HCT116 (cell line): ENCODE measurements at regions not wholly inside any gene's neighbourhood (a gene's known extent, or its start where the extent isn't known, plus 50 kb on each side); places are given as distances from the start of the nearest gene placed in this dataset.

ENCODE experiments used
- ATAC-seq: fragments of 200-7000 bp; cut with Tn5 transposase; 2 replicates; pipeline ENCODE4 v1.9.1; 2020; ENCODE audit warnings: mild to moderate bottlenecking, moderate library complexity
- BruUV-seq: library from RNA; stranded (reverse); fragments of 400-500 nt; replicated peaks from 2 replicates; lab custom pipeline; 2021; lab: Mats Ljungman, UMichigan
- CTCF ChIA-PET: fragments of 300-600 bp; sonication (Branson Sonifier 250); formaldehyde crosslinking; loops from one replicate; lab custom pipeline; 2021; ENCODE audit warnings: antibody characterized with exemption; lab: Charles Lee
- POLR2A ChIA-PET: fragments of 300-600, 350-600 bp; sonication (Branson Sonifier 250); formaldehyde crosslinking; loops from one replicate; lab custom pipeline; 2021; ENCODE audit warnings: antibody characterized with exemption; lab: Charles Lee
- RAD21 ChIA-PET, 2 experiments: fragments of 300-600 bp; sonication (Branson Sonifier 250); formaldehyde crosslinking; loops; one replicate each; lab custom pipeline; 2023; ENCODE audit warnings: low total read pairs in 2 of 2; ENCODE audit not compliant: uncharacterized antibody in 2 of 2, unreplicated experiment in 2 of 2, low non-redundant PET in 1 of 2; lab: Charles Lee
- DNase-seq: peaks from one replicate; pipeline ENCODE4 v3.0.0-alpha.2; 2010; ENCODE audit warnings: low read depth, low spot score
- H2AFZ ChIP-seq: fragments of 200-600 bp; shearing (Covaris generic), sonication (generic); 2 replicates; pipeline ENCODE4 v1.6.1; 2017; ENCODE audit warnings: low read depth, mixed run types, mixed read lengths, antibody characterized with exemption, low read length; ENCODE audit not compliant: poor library complexity, severe bottlenecking
- H3K27ac ChIP-seq: 2 replicates; pipeline ENCODE4 v1.5.1; 2012; ENCODE audit warnings: low read depth, low read length
- H3K27me3 ChIP-seq: fragments of 200-600 bp; sonication (generic); 2 replicates; pipeline ENCODE4 v1.6.1; 2016; ENCODE audit warnings: mixed run types, low read length, mixed read lengths; ENCODE audit not compliant: insufficient read depth
- H3K36me3 ChIP-seq, 2 experiments: fragments of 200-500 bp in 1 of 2; fragments of 200-600 bp in 1 of 2; sonication (Bioruptor generic) in 1 of 2; sonication (generic) in 1 of 2; 2 replicates each; pipeline versions ENCODE4 v1.5.1 to v1.6.1; 2014 to 2016; ENCODE audit warnings: low read length in 2 of 2, inconsistent platforms in 1 of 2, mixed read lengths in 1 of 2, mixed run types in 1 of 2; ENCODE audit not compliant: insufficient read depth in 2 of 2, control insufficient read depth in 1 of 2
- H3K4me1 ChIP-seq, 2 experiments: fragments of 200-600 bp in 1 of 2; sonication (generic) in 1 of 2; 2 replicates each; pipeline versions ENCODE4 v1.5.1 to v1.6.1; 2012 to 2017; ENCODE audit warnings: low read length in 2 of 2, inconsistent platforms in 1 of 2, mild to moderate bottlenecking in 1 of 2, mixed read lengths in 1 of 2, mixed run types in 1 of 2, moderate library complexity in 1 of 2; ENCODE audit not compliant: insufficient read depth in 2 of 2, control insufficient read depth in 1 of 2
- H3K4me2 ChIP-seq: fragments of 200-600 bp; sonication (generic); 2 replicates; pipeline ENCODE4 v1.6.1; 2017; ENCODE audit warnings: mixed run types, low read length, mixed read lengths
- H3K4me3 ChIP-seq, 2 experiments: fragments of 200-600 bp in 1 of 2; sonication (generic) in 1 of 2; replicated peaks in 1 of 2; 2 replicates each; pipeline ENCODE4 v1.5.1; 2011 to 2016; ENCODE audit warnings: low read length in 2 of 2, control low read depth in 1 of 2, low read depth in 1 of 2, mild to moderate bottlenecking in 1 of 2, mixed read lengths in 1 of 2, mixed run types in 1 of 2
- H3K79me2 ChIP-seq: fragments of 200-600 bp; sonication (generic); 2 replicates; pipeline ENCODE4 v1.6.1; 2017; ENCODE audit warnings: mild to moderate bottlenecking, mixed run types, low read length, moderate library complexity, mixed read lengths; ENCODE audit not compliant: insufficient read depth
- H3K9ac ChIP-seq: fragments of 200-600 bp; sonication (generic); 2 replicates; pipeline ENCODE4 v1.6.1; 2016; ENCODE audit warnings: low read length, mixed read lengths
- H3K9me2 ChIP-seq: fragments of 200-600 bp; sonication (generic), shearing (Covaris generic); 2 replicates; pipeline ENCODE4 v1.6.1; 2017; ENCODE audit warnings: mixed run types, mild to moderate bottlenecking, moderate library complexity; ENCODE audit not compliant: insufficient read depth
- H3K9me3 ChIP-seq, 2 experiments: fragments of 200-500 bp in 1 of 2; fragments of 200-600 bp in 1 of 2; sonication (Bioruptor generic) in 1 of 2; sonication (generic) in 1 of 2; 2 replicates each; pipeline ENCODE4 v1.6.1; 2014 to 2017; ENCODE audit warnings: low read length in 2 of 2, mixed read lengths in 2 of 2, inconsistent platforms in 1 of 2, low read depth in 1 of 2, mild to moderate bottlenecking in 1 of 2, mixed run types in 1 of 2, moderate library complexity in 1 of 2; ENCODE audit not compliant: control insufficient read depth in 1 of 2, insufficient read depth in 1 of 2
- H4K20me1 ChIP-seq: fragments of 200-600 bp; sonication (generic), shearing (Covaris generic); 2 replicates; pipeline ENCODE4 v1.6.1; 2017; ENCODE audit warnings: mixed run types, mild to moderate bottlenecking, moderate library complexity; ENCODE audit not compliant: insufficient read depth
- CBX3 ChIP-seq: IDR thresholded peaks from 2 replicates; pipeline ENCODE4 v1.6.1; 2012; ENCODE audit warnings: low read depth
- CEBPB ChIP-seq: IDR thresholded peaks from 2 replicates; pipeline ENCODE4 v1.6.1; 2012; ENCODE audit warnings: low read depth
- EGR1 ChIP-seq: IDR thresholded peaks from 2 replicates; pipeline ENCODE4 v1.6.1; 2012; ENCODE audit warnings: low read depth
- EZH2 ChIP-seq: fragments of 200-600 bp; sonication (generic); IDR thresholded peaks from 2 replicates; pipeline ENCODE4 v1.6.1; 2017; ENCODE audit warnings: antibody characterized with exemption, mixed run types
- FOSL1 ChIP-seq: IDR thresholded peaks from 2 replicates; pipeline ENCODE4 v1.6.1; 2012; ENCODE audit warnings: low read depth
- JUND ChIP-seq: IDR thresholded peaks from 2 replicates; pipeline ENCODE4 v1.6.1; 2012
- POLR2A ChIP-seq: IDR thresholded peaks from 2 replicates; pipeline ENCODE4 v1.7.0; 2011; ENCODE audit warnings: borderline replicate concordance; ENCODE audit not compliant: insufficient read depth, insufficient read length; ENCODE audit errors: extremely low read depth
- RAD21 ChIP-seq: IDR thresholded peaks from 2 replicates; pipeline ENCODE4 v1.6.1; 2012; ENCODE audit warnings: low read depth, mild to moderate bottlenecking
- TCF7L2 ChIP-seq: IDR thresholded peaks from 2 replicates; pipeline ENCODE4 v1.7.0; 2011; ENCODE audit warnings: borderline replicate concordance, inconsistent platforms; ENCODE audit not compliant: insufficient read depth, insufficient read length; ENCODE audit errors: extremely low read depth
- YY1 ChIP-seq: IDR thresholded peaks from 2 replicates; pipeline ENCODE4 v1.6.1; 2011; ENCODE audit warnings: low read length, low read depth, moderate library complexity, mild to moderate bottlenecking; ENCODE audit not compliant: insufficient replicate concordance; ENCODE audit errors: extremely low read depth
- ZBTB33 ChIP-seq: IDR thresholded peaks from 2 replicates; pipeline ENCODE4 v1.6.1; 2011; ENCODE audit warnings: mild to moderate bottlenecking, low read length, moderate library complexity; ENCODE audit not compliant: insufficient replicate concordance; ENCODE audit errors: extremely low read depth
- ZFX ChIP-seq: fragments of 450-650 bp; IDR thresholded peaks from 2 replicates; pipeline ENCODE4 v1.6.1; 2017
- ZNF274 ChIP-seq: fragments of 200-500 bp; sonication (Bioruptor generic); IDR thresholded peaks from 2 replicates; pipeline ENCODE4 v1.6.1; 2014; ENCODE audit warnings: mild to moderate bottlenecking, low read depth, low read length, inconsistent platforms
- intact Hi-C: fragments of 100-400 bp; cut with micrococcal nuclease; formaldehyde crosslinking; loops from 2 replicates; pipeline ENCODE4 v1.10.0; 2022
- TF ChIP-seq, protein P1 (sequence below): IDR thresholded peaks from 2 replicates; pipeline ENCODE4 v1.6.1; 2012; ENCODE audit warnings: low read depth
- TF ChIP-seq, protein P2 (sequence below): IDR thresholded peaks from 2 replicates; pipeline ENCODE4 v1.6.1; 2012
- TF ChIP-seq, protein P3 (sequence below), 3 experiments: fragments of 200-600 bp in 1 of 3; sonication (generic) in 1 of 3; IDR thresholded peaks in 2 of 3; conservative IDR thresholded peaks in 1 of 3; 2 replicates each; pipeline ENCODE4 v1.5.1; 2012 to 2017; ENCODE audit warnings: low read depth in 2 of 3, low read length in 2 of 3, antibody characterized with exemption in 1 of 3, borderline replicate concordance in 1 of 3, control low read depth in 1 of 3, mild to moderate bottlenecking in 1 of 3, mixed read lengths in 1 of 3, mixed run types in 1 of 3, moderate library complexity in 1 of 3; ENCODE audit not compliant: insufficient read depth in 1 of 3
- TF ChIP-seq, protein P4 (sequence below): IDR thresholded peaks from 2 replicates; pipeline ENCODE4 v1.6.1; 2012

DNA sequence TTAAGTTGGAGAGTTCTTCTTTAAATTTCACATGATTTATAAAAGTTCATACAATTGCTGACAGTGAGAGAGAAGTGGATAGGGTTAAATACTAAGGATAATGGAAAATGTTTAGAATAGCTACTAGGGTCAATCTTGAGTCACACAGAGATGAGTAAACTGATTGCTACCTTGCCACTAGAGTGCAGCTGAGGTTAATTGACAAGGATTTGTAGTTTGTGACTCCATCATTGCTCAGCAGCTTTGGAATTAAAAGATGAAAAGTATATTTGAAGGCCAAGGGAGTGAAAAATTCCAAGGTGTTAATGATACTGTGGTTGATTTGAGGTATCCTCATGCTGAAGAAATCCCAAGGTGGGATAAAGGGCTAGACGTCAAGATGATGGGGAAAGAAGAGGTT, 524.0 kb downstream of the UTRN start (continued):
- TF ChIP-seq, protein P1, sequence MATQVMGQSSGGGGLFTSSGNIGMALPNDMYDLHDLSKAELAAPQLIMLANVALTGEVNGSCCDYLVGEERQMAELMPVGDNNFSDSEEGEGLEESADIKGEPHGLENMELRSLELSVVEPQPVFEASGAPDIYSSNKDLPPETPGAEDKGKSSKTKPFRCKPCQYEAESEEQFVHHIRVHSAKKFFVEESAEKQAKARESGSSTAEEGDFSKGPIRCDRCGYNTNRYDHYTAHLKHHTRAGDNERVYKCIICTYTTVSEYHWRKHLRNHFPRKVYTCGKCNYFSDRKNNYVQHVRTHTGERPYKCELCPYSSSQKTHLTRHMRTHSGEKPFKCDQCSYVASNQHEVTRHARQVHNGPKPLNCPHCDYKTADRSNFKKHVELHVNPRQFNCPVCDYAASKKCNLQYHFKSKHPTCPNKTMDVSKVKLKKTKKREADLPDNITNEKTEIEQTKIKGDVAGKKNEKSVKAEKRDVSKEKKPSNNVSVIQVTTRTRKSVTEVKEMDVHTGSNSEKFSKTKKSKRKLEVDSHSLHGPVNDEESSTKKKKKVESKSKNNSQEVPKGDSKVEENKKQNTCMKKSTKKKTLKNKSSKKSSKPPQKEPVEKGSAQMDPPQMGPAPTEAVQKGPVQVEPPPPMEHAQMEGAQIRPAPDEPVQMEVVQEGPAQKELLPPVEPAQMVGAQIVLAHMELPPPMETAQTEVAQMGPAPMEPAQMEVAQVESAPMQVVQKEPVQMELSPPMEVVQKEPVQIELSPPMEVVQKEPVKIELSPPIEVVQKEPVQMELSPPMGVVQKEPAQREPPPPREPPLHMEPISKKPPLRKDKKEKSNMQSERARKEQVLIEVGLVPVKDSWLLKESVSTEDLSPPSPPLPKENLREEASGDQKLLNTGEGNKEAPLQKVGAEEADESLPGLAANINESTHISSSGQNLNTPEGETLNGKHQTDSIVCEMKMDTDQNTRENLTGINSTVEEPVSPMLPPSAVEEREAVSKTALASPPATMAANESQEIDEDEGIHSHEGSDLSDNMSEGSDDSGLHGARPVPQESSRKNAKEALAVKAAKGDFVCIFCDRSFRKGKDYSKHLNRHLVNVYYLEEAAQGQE: no peak
- peak; percentile 47 for TF ChIP-seq TCF7L2
- TF ChIP-seq JUND: peak; percentile 97
- no peak for TF ChIP-seq EZH2
- TF ChIP-seq, protein P2, sequence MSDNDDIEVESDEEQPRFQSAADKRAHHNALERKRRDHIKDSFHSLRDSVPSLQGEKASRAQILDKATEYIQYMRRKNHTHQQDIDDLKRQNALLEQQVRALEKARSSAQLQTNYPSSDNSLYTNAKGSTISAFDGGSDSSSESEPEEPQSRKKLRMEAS: peak; percentile 73
- peak; percentile 88 for TF ChIP-seq CBX3
- peak; percentile 98 for TF ChIP-seq FOSL1
- TF ChIP-seq YY1: peak; percentile 40
- peak; percentile 85 for TF ChIP-seq CEBPB
- no peak for TF ChIP-seq POLR2A
- TF ChIP-seq, all 23 proteins: peak for 13

- Histone ChIP-seq H3K36me3 (peaks cover 0 to 31% of the 10 kb centered on the region in 2 experiments; a peak in 1 of 4 replicates), H3K27me3 (no peaks in the 10 kb centered on the region), H3K4me2 (peak overlapping the region; percentile 44; the same call in 1 of the 2 replicates), H2AFZ (no peak overlapping the region), H3K4me3 (no peak overlapping the region), H3K79me2 (no peaks in the 10 kb centered on the region; the same call in 1 of the 2 replicates), H3K9ac (peak overlapping the region; percentile 42), H4K20me1 (no peaks in the 10 kb centered on the region), H3K9me2 (no peaks in the 10 kb centered on the region), H3K4me1 (peaks cover 29 to 78% of the 10 kb centered on the region in 2 experiments), H3K9me3 (0 out of 4 replicates have a peak, but pooled peaks cover 0 to 5% of the 10 kb centered on the region in 2 experiments), H3K27ac (peak overlapping the region; percentile 90; the same call in 1 of the 2 replicates)
- BruUV-seq: no TSS peak
- no peak for ATAC-seq
- DNase-seq: no peak
- intact Hi-C loops: loop anchor here (5.0 kb wide), 2 partner anchors 87 to 102 kb away; no protein-coding TSS in a partner anchor
- CTCF ChIA-PET: no interaction called here
- POLR2A ChIA-PET: no interaction called here
- RAD21 ChIA-PET: no interaction called here
- TF ChIP-seq ZFX (no peak), YY1 (no peak), ZBTB33 (no peak), EGR1 (no peak), ZNF274 (no peak), RAD21 (no peak), FOSL1 (no peak), POLR2A (no peak)
- TF ChIP-seq, protein P3, sequence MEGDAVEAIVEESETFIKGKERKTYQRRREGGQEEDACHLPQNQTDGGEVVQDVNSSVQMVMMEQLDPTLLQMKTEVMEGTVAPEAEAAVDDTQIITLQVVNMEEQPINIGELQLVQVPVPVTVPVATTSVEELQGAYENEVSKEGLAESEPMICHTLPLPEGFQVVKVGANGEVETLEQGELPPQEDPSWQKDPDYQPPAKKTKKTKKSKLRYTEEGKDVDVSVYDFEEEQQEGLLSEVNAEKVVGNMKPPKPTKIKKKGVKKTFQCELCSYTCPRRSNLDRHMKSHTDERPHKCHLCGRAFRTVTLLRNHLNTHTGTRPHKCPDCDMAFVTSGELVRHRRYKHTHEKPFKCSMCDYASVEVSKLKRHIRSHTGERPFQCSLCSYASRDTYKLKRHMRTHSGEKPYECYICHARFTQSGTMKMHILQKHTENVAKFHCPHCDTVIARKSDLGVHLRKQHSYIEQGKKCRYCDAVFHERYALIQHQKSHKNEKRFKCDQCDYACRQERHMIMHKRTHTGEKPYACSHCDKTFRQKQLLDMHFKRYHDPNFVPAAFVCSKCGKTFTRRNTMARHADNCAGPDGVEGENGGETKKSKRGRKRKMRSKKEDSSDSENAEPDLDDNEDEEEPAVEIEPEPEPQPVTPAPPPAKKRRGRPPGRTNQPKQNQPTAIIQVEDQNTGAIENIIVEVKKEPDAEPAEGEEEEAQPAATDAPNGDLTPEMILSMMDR (IDR thresholded peaks at IDR 0.05 in 2 of 3, conservative IDR thresholded peaks at IDR 0.05 in 1 of 3; ENCODE audit: borderline replicate concordance in 1 of 3, insufficient read depth in 1 of 3, low read depth in 2 of 3, low read length in 2 of 3): no peak
- TF ChIP-seq, protein P4, sequence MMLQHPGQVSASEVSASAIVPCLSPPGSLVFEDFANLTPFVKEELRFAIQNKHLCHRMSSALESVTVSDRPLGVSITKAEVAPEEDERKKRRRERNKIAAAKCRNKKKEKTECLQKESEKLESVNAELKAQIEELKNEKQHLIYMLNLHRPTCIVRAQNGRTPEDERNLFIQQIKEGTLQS: no peak
Observed at GRCh38 chr6:144809969-144810368, 524.8 kb downstream of the UTRN start.
